OCI-M2 (cell line): ENCODE measurements at regions not wholly inside any gene's neighbourhood (a gene's known extent, or its start where the extent isn't known, plus 50 kb on each side); places are given as distances from the start of the nearest gene placed in this dataset.
"Not testable (repeated sequence)": the region's sequence is repeated elsewhere in the genome, so short reads cannot be mapped to it uniquely, and the experiment has no call there.

Source experiments
- DNase-seq: peaks from one replicate; lab custom pipeline; 2025; ENCODE audit not compliant: unreplicated experiment; lab: John Stamatoyannopoulos, UW

GRCh38 chr1:73772941-73773340, 425.0 kb downstream of the LRRIQ3 start:
- DNase-seq: no peak

GRCh38 chr1:73771396-73771795, 426.6 kb downstream of the LRRIQ3 start:
- no peak for DNase-seq

GRCh38 chr1:73770109-73770905, 427.7 kb downstream of the LRRIQ3 start:
- DNase-seq: no peak

GRCh38 chr1:73766786-73767348, 431.1 kb downstream of the LRRIQ3 start:
- no peak for DNase-seq

GRCh38 chr1:73765551-73766233, 432.3 kb downstream of the LRRIQ3 start:
- no peak for DNase-seq

- no peak for DNase-seq
Measured at GRCh38 chr1:73761559-73761958, 436.4 kb downstream of the LRRIQ3 start.

- no peak for DNase-seq
Measured at GRCh38 chr1:73759011-73759410, 439.0 kb downstream of the LRRIQ3 start.

- no peak for DNase-seq
Measured at GRCh38 chr1:73756817-73757216, 441.2 kb downstream of the LRRIQ3 start.

- no peak for DNase-seq
Measured at GRCh38 chr1:73755649-73756048, 442.3 kb downstream of the LRRIQ3 start.

GRCh38 chr1:73749996-73750395, 448.0 kb downstream of the LRRIQ3 start:
- DNase-seq: no peak

GRCh38 chr1:73744985-73745384, 453.0 kb downstream of the LRRIQ3 start:
- DNase-seq: no peak

GRCh38 chr1:73736125-73736524, 461.9 kb downstream of the LRRIQ3 start:
- no peak for DNase-seq

- DNase-seq: no peak
Measured at GRCh38 chr1:73727036-73727435, 470.9 kb downstream of the LRRIQ3 start.

- no peak for DNase-seq
Measured at GRCh38 chr1:73722055-73722454, 475.9 kb downstream of the LRRIQ3 start.

- no peak for DNase-seq
Measured at GRCh38 chr1:73717976-73718375, 480.0 kb downstream of the LRRIQ3 start.

- no peak for DNase-seq
Measured at GRCh38 chr1:73711089-73711488, 486.9 kb downstream of the LRRIQ3 start.

- DNase-seq: no peak
Measured at GRCh38 chr1:73701826-73702225, 496.1 kb downstream of the LRRIQ3 start.

- no peak for DNase-seq
Measured at GRCh38 chr1:73676186-73676585, 521.8 kb downstream of the LRRIQ3 start.

GRCh38 chr1:73674945-73675561, 522.9 kb downstream of the LRRIQ3 start:
- DNase-seq: no peak

- DNase-seq: no peak
Measured at GRCh38 chr1:73673971-73674370, 524.0 kb downstream of the LRRIQ3 start.

GRCh38 chr1:73671530-73671929, 526.4 kb downstream of the LRRIQ3 start:
- DNase-seq: no peak

GRCh38 chr1:73667959-73668358, 530.0 kb downstream of the LRRIQ3 start:
- DNase-seq: not testable (repeated sequence)
